ENCODE measurements at regions not wholly inside any gene's neighbourhood (a gene's known extent, or its start where the extent isn't known, plus 50 kb on each side); places are given as distances from the start of the nearest gene placed in this dataset.
"Not testable (repeated sequence)": the region's sequence is repeated elsewhere in the genome, so short reads cannot be mapped to it uniquely, and the experiment has no call there.

GRCh38 chr15:32243727-32244126 lies 159.4 kb downstream of the GOLGA8K start:
- not testable (repeated sequence) for TF ChIP-seq CTCF (IDR thresholded peaks at IDR 0.05); POLR2AphosphoS5 (IDR thresholded peaks at IDR 0.05; ENCODE audit: insufficient read depth in 1 of 2, low read depth in 1 of 2)

All from vagina (tissue), 2 donors.